IPS-18c (cell line): ENCODE measurements at regions not wholly inside any gene's neighbourhood (a gene's known extent, or its start where the extent isn't known, plus 50 kb on each side); places are given as distances from the start of the nearest gene placed in this dataset.
"Not testable (repeated sequence)": the region's sequence is repeated elsewhere in the genome, so short reads cannot be mapped to it uniquely, and the experiment has no call there.

Source experiments
- H3K4me3 ChIP-seq: 2 replicates; pipeline ENCODE4 v1.7.0; 2013; ENCODE audit warnings: low read depth, mild to moderate bottlenecking, low read length, moderate library complexity; ENCODE audit not compliant: insufficient read depth
- H3K9me3 ChIP-seq: one replicate; pipeline ENCODE4 v1.6.1; 2013; ENCODE audit warnings: mild to moderate bottlenecking, low read length, moderate library complexity; ENCODE audit not compliant: control insufficient read depth, insufficient read depth

DNA sequence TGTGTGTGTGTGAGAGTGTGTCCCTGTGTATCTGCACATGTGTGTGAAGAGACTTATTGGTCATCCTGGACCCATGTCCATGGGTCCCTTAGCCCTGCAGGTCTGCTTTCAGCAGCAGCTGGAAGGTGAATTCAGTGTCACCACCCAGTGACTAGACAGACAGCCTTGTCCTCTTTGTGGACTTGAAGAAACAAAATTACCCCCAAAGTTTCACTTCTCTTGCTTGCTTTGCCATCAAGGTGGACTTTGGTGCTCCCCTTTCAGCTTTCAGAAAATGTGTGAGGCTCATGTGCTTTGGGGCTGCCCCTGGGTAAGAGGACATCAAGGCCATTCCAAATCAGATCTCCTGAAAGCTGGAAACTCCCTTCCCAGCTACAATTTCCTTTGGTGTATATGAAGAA is 1063.8 kb downstream of the BCL11B start:
- Histone ChIP-seq H3K4me3 (no peak overlapping the region), H3K9me3 (no peaks in the 10 kb centered on the region)

DNA sequence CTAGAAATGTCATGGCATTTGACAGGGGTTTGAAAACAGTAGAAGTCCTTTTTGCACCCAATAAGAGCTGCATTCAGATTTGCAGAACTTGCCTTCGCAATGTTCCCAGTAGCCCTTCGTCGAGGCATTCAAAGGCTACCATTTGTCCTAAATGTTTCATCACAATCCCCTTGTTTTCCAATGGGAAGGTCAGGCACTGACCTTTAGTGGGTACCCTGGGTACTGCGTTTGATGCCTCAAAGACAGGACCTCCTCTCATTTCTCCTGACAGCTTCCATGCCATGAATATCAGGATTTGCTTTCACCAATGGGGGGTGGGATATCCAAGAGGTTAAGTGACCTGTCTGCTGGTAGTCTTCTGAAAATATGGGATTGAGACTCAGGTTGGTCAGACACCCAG is 1063.1 kb downstream of the BCL11B start:
- no peaks in the 10 kb centered on the region for H3K9me3 ChIP-seq
- H3K4me3 ChIP-seq, result no peak overlapping the region

DNA sequence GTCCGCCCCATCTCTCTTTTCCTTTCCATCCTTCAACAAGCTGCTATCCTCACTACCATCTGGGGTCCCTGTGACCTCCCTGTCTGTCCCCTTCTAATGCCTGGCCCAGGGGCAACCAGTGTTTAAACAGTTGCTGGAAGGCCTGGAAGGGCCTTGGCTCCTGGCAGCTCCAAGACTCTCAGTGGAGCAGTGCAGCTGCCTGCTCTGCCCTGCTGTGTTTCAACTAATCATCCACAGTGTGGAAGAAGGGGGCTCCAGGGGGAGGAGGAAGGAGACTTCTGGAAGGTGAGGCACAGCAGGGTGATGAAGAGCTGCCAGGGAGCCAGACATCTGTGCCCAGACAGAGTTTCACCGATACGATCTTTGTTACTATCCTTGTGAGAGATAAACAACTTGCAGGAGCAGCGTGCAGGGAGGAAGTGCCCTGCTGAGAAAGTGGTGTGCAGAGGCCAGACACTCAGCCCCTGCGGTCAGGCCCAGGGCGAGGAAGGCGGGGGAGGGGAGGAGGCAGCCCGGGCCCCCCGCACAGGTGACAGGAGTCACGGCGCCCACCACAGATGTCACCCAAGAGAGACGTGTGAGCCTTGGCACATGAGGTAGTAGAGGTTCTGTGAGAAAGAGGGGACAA is 1061.8 kb downstream of the BCL11B start:
- no peaks in the 10 kb centered on the region for H3K9me3 ChIP-seq
- H3K4me3 ChIP-seq, result no peak overlapping the region

DNA sequence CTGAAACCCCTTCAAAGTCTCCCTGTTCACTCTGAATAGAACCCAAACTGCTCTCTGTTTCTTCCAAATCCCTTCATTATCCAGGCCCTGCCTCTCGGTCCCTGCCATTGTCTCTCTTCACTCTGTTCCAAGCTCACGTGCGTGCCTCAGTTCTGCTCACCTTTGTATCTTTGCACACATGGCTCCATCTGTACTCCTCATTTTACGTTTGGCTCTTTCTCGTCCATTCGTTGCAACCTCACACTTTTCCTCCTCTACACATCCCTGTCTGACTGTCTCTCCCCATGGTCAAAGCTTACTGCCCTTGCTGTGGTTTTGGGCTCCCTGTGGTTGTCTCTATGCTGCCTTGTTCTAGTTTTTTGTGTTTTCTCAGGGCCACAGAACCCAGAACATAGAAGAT is 1054.5 kb downstream of the BCL11B start:
- Histone ChIP-seq H3K9me3 (no peaks in the 10 kb centered on the region), H3K4me3 (no peak overlapping the region)

DNA sequence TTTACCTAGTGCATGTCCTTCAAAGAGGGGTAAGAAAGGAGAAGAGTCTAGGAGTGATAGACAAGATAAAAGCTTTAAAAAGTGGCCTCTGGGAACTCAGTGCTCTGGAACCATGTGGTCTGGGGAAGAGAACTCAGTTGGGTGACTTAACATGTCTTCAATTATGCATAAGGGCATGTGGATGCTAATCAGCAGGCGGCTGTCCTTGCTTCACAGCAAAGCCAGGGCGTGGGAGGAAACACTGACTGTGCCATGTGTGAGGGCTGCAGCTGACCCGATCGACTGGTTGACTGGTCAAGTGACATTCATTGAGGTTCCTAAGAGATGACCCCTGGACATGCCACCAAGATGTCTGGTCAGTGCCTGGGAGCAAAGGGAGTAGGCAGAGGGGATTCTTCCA is 1053.8 kb downstream of the BCL11B start:
- no peak overlapping the region for H3K4me3 ChIP-seq

DNA sequence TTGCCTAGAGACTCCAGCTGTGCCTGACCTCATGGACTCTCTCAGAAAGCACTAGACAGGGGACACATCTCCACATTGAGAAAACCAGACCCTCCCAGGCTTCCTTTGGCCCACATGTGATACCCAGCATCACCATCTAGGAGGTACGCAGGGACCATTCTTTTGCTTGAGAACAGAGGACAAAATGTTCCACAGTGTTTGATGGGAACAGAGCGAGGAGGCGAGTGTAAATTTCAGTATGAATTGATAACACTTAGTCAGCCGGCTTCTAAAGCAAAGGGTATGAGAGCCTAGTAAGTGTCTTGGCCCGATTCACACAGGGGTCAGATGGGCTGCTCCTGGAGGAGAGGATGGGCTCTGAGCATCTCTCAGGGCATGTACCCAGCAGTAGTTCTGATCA is 1052.4 kb downstream of the BCL11B start:
- no peak overlapping the region for H3K4me3 ChIP-seq

More for the DNA sequence above, 1053.8 kb downstream of the BCL11B start:
- H3K9me3 ChIP-seq, result no peaks in the 10 kb centered on the region

DNA sequence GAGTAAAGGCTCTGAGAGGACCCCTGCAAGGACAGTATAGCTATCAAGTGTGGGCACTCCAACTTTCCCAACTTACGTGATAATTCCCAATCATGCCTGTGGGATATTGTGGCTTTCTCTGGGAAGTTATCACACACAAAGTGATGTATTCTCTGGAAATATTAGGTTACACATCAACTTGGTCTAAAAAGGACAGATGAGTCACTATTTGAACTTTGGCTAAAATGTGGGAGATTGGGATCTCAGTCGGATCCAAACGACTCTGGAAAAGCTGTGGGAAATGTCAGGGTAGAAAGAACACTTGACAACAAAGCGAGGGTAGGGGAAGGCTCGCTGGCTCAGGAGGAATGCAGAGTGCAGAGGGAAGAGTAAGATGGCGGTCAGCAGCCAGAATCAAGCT is 1048.9 kb downstream of the BCL11B start:
- Histone ChIP-seq H3K4me3 (no peak overlapping the region), H3K9me3 (no peaks in the 10 kb centered on the region)

More for the DNA sequence above, 1052.4 kb downstream of the BCL11B start:
- H3K9me3 ChIP-seq, result no peaks in the 10 kb centered on the region

DNA sequence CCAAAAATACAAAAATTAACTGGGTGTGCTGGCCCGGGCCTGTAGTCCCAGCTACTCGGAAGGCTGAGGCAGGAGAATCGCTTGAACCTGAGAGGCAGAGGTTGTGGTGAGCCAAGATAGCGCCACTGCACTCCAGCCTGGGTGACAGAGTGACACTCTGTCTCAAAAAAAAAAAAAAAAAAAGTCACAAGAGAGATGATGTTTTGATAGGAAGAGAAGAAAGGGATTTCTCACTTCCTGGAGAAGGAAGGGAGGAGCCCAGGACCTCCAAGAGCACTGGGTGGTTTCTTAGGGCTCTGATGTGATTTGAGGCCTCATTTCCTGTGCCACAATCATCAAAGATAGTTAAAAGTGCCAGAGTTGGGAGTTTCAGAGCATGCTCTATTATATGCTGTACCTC is 1048.3 kb downstream of the BCL11B start:
- not testable (repeated sequence) for H3K9me3 ChIP-seq, H3K4me3 ChIP-seq

DNA sequence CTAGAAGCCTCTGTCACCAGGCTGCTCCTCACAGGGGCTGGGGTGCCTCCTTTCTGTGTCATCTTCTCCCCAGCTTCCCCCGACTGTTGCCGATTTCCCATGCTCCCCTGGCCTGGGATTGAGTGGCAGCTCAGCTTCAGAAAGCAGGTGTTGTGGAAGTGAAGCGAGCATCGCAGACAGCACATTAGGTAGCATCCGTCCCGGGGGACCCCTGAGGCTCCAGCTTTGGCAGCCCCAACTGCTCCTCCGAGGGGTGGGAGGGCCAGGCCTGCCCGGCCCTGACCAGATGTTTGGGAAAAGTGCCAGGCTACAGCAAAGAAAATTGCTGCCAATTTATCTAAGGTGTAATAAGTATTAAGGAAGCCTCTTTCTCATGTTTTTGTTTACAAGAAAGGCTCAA is 1045.6 kb downstream of the BCL11B start:
- H3K9me3 ChIP-seq, result no peaks in the 10 kb centered on the region
- no peak overlapping the region for H3K4me3 ChIP-seq

DNA sequence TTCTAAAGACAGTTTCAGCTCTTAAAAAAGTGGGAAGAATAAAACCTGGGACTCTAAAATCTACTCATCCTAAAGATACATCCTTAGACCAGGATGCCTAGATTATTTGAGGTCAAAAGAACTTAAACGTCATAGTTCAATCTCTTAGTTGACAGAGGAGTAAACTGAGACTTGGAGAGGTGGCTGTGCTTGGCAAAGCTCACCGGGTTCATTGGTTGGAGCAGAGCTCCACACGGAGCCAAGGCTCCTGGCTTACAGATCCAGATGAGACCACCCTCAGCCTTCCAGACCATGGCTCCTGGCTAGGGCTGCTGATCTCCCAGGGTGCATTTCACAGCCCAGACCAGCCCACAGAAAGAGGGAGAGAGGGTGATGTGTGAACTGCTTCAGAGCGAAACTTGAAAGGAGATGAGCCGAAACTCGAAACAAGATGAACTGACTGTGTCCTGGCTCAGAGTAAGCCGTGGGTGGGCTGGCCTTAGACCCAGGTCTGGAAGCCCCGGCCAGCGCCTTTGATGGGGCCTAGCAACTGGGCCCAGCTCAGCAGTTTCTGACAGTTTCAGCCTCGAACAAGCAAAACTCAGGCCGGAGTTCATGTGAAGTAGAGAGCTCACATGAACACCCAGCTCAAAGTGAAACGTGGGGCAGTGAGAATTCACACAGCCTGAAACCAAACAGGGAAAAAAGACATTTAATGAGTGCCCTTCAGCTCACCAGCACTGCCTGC is 1044.8 kb downstream of the BCL11B start:
- Histone ChIP-seq H3K4me3 (no peak overlapping the region), H3K9me3 (no peaks in the 10 kb centered on the region)

DNA sequence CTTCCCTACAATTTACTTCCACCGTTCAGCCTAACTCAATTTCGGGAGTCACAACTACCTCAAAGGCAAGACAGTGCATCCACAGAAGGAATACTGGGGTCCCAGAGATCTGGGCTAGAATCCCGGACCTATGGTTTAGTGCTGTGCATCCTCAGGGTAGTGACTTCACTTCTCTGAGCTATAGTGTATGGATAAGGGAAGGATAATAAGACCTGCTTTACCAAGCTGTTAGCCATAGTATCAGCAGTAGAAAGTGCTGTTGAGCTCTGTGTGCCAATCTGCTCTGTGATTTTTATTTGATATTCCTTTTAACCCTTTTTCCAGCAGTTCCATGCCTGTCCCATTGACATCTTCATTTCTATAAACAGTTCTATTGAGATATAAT is 1044.3 kb downstream of the BCL11B start:
- Histone ChIP-seq H3K9me3 (no peaks in the 10 kb centered on the region), H3K4me3 (no peak overlapping the region)

DNA sequence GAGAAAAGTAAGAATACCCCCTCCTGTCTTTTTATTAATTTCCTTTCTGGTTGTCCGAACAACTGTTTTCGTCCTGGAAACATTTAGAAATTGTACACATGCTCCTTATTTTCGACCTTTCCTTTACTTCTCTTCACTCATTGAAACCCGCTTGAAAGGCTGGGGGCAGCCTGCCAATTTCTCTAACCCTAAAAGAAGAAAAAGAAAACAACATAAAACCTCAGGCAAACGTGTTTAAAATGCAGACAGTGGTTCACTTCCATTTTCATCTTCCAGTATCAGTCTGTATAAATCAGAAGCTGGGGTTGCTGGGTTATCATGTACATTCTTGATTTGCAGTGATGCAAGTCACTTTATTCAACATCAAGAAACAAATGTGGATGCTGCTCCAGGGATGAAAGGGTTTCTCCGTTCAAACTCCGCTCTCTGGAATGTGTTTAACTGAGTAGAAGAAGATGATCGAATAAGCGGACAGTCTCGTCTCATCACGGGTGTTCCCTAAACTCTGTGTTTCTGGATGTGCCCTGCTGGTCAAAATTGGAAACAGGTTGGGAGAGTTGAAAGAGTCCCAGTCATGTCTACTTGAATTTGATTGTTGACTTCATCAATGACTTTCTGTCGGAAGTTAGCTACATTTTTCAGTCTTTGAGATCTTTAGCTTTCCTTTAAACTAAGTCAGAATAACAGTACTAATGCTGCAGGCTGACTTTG is 1042.2 kb downstream of the BCL11B start:
- H3K9me3 ChIP-seq, result no peaks in the 10 kb centered on the region

DNA sequence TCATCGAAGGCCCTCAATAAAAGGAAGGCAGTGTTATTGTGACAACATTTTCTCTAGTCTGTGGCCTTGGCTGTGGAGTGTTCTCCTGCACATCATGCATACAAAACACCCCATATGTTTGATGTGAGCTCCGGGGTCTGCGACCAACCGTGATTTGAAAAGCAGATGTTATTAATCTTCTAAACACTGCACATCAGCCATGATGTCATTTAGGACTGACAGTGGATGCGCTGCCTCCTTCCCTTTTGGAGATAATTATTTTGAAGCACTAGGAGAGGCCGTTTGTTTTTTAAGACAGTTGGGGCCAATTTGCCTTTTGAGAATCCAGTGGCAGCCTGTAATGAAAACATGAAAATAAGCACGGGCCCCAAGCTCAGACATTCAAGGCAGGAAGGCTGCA is 1041.6 kb downstream of the BCL11B start:
- Histone ChIP-seq H3K9me3 (no peaks in the 10 kb centered on the region), H3K4me3 (no peak overlapping the region)

More for the DNA sequence above, 1042.2 kb downstream of the BCL11B start:
- no peak overlapping the region for H3K4me3 ChIP-seq

DNA sequence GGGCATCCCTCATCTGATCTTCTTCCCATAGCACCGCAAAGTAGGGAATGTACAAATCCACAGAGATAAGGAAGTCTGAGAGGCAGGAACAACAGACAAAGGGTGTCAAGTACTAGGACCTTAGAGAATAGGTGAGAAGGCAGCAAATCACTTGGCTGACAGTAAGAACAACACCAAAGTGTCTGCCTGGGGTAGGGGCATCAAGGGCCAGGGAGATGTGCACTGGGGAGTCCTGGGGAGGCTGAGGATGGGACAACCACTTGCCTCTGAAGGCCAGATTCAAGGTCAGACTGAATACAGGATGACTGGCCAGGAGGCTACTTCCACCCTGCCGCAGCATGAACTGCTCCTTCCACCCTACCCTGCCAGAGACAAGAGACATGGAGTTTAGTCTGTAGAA is 1040.8 kb downstream of the BCL11B start:
- Histone ChIP-seq H3K4me3 (no peak overlapping the region), H3K9me3 (no peaks in the 10 kb centered on the region)

DNA sequence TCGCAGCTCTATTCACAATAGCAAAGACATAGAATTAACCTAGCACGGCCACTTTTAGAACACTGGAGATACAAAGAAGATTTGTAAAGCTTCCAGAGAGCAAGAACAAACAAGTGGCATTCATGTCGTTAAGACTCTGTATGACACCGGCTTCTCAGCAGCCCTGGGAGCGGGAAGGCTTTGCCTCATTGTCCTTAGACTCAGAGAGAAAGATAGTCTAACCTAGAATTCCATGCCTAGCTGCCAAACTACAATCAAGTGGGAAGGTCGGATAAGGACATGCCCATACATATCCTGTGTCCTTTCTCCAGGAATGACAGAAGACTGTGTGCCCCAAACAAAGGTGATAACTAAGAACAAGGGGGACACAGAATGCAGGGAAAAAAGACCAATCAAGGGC is 1038.3 kb downstream of the BCL11B start:
- Histone ChIP-seq H3K4me3 (no peak overlapping the region), H3K9me3 (no peaks in the 10 kb centered on the region)

DNA sequence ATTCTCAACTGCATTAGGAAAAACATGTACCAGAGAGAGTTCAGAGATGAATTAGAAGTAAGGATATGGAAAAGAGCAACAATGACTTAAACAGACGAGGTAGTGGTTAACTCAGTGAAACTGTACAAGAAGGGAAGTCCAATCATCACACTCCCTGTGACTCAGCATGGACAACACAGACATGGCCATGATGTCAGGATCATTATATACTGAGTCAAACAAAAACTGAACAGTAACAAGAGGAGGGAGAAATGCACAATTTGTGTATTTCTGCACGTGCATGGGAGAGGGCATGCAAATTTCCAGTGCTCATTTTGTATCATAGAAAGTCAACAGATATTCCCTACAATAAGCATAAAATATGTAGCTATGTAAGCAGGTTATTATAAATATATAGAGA is 1037.8 kb downstream of the BCL11B start:
- Histone ChIP-seq H3K4me3 (no peak overlapping the region), H3K9me3 (no peaks in the 10 kb centered on the region)

DNA sequence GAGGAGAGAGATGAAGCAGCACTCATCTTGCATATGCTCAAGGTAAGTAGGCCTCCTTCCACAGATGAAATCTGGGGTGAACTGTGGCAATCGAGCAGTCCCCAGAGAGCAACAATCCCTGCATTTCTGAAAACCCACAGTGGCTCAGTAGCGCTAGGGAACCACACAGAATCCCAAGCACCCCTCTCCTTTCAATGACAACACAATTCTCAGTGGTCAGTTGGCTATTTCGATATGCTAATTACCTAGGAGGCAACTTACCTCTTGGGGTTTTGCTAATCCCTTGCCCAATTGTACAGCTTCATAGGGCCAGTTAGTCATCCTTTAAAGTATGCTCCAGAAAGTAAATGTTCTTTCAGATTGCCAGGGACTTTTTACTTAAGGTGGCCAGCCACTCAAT is 1035.7 kb downstream of the BCL11B start:
- no peaks in the 10 kb centered on the region for H3K9me3 ChIP-seq
- H3K4me3 ChIP-seq, result no peak overlapping the region

DNA sequence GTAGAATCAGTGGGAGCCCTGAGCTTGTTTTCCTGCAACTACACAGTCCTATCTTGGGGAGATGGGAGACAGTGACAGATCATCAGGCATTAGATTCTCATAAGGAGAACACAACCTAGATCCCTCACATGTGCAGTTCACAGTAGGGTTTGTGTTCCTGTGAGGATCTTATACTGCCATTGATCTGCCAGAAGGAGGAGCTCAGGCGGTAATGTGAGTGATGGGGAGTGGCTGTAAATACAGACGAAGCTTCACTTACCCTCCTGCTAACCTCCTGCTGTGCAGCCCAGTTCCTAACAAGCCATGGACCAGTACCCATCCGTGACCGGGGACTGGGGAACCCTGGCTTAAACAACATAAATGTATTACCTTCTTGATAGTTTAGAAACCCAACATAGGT is 1034.1 kb downstream of the BCL11B start:
- no peak overlapping the region for H3K4me3 ChIP-seq
- H3K9me3 ChIP-seq, result no peaks in the 10 kb centered on the region
